GM23338 (cell line): ENCODE measurements at regions not wholly inside any gene's neighbourhood (a gene's known extent, or its start where the extent isn't known, plus 50 kb on each side); places are given as distances from the start of the nearest gene placed in this dataset.

Experiments
- ATAC-seq: fragments of 200-7000 bp; cut with Tn5 transposase; 3 replicates; pipeline ENCODE4 v1.9.1; 2020
- DNase-seq: peaks from one replicate; pipeline ENCODE4 v3.0.0-alpha.2; 2015; ENCODE audit warnings: low spot score
- H2AFZ ChIP-seq: fragments of 200-600 bp; sonication (generic); 2 replicates; pipeline ENCODE4 v1.8.0; 2016; ENCODE audit warnings: antibody characterized with exemption, mild to moderate bottlenecking, moderate library complexity
- H3F3A ChIP-seq: fragments of 200-600 bp; sonication (generic); replicated peaks from 2 replicates; pipeline ENCODE4 v1.8.0; 2017; ENCODE audit warnings: antibody characterized with exemption, mixed run types, low read depth
- H3K27ac ChIP-seq: fragments of 200-600 bp; sonication (generic); 2 replicates; pipeline ENCODE4 v1.6.1; 2016; ENCODE audit warnings: low read depth
- H3K27me3 ChIP-seq: fragments of 200-600 bp; sonication (generic); 2 replicates; pipeline ENCODE4 v1.8.0; 2016; ENCODE audit warnings: mild to moderate bottlenecking, mixed run types, moderate library complexity; ENCODE audit not compliant: insufficient read depth
- H3K36me3 ChIP-seq: fragments of 200-600 bp; sonication (generic); 2 replicates; pipeline ENCODE4 v1.8.0; 2016; ENCODE audit warnings: mild to moderate bottlenecking; ENCODE audit not compliant: insufficient read depth
- H3K4me1 ChIP-seq: fragments of 200-600 bp; sonication (generic); 2 replicates; pipeline ENCODE4 v1.8.0; 2016; ENCODE audit warnings: mild to moderate bottlenecking, moderate library complexity; ENCODE audit not compliant: insufficient read depth
- H3K4me2 ChIP-seq: fragments of 200-600 bp; sonication (generic); 2 replicates; pipeline ENCODE4 v1.7.1; 2017; ENCODE audit warnings: mixed run types
- H3K4me3 ChIP-seq: fragments of 200-600 bp; sonication (generic); 2 replicates; pipeline ENCODE4 v1.6.1; 2016; ENCODE audit warnings: mixed run types
- H3K79me2 ChIP-seq: fragments of 200-600 bp; sonication (generic); replicated peaks from 2 replicates; pipeline ENCODE4 v1.8.0; 2017; ENCODE audit warnings: mild to moderate bottlenecking; ENCODE audit not compliant: insufficient read depth
- H3K9me2 ChIP-seq: fragments of 200-600 bp; sonication (generic); 2 replicates; pipeline ENCODE4 v1.8.0; 2017; ENCODE audit not compliant: insufficient read depth
- H4K20me1 ChIP-seq: fragments of 200-600 bp; sonication (generic); replicated peaks from 2 replicates; pipeline ENCODE4 v1.8.0; 2017; ENCODE audit warnings: mild to moderate bottlenecking; ENCODE audit not compliant: insufficient read depth
- H3K27ac Mint-ChIP-seq: 2 replicates; pipeline ENCODE4 v1.8.0; 2020; ENCODE audit warnings: inconsistent platforms, mild to moderate bottlenecking, moderate library complexity, mixed read lengths
- H3K27me3 Mint-ChIP-seq: 3 replicates; pipeline ENCODE4 v1.8.0; 2022; ENCODE audit warnings: low read depth, mild to moderate bottlenecking, moderate library complexity, mixed read lengths, inconsistent platforms; ENCODE audit not compliant: insufficient read depth, poor library complexity
- H3K36me3 Mint-ChIP-seq: 3 replicates; pipeline ENCODE4 v1.8.0; 2021; ENCODE audit warnings: low read depth, mild to moderate bottlenecking, inconsistent platforms, moderate library complexity, mixed read lengths
- H3K4me1 Mint-ChIP-seq: 3 replicates; pipeline ENCODE4 v1.8.0; 2020; ENCODE audit warnings: mild to moderate bottlenecking, inconsistent platforms, mixed read lengths
- H3K4me3 Mint-ChIP-seq: 3 replicates; pipeline ENCODE4 v1.8.0; 2021; ENCODE audit warnings: moderate library complexity, mild to moderate bottlenecking, inconsistent platforms, mixed read lengths
- H3K9me3 Mint-ChIP-seq: 3 replicates; pipeline ENCODE4 v1.8.0; 2020; ENCODE audit warnings: moderate library complexity, mild to moderate bottlenecking, inconsistent platforms, mixed read lengths
- CREB1 ChIP-seq: fragments of 250-450 bp; sonication (Bioruptor Pico); IDR thresholded peaks from 2 replicates; pipeline ENCODE4 v1.5.0; 2020; ENCODE audit warnings: low read depth, mild to moderate bottlenecking, moderate library complexity
- CTCF ChIP-seq, 2 experiments: fragments of 200-600 bp in 1 of 2; sonication (generic) in 1 of 2; conservative IDR thresholded peaks; 2 replicates each; pipeline versions ENCODE4 v1.5.1 to v1.6.1; 2016 to 2017; ENCODE audit warnings: antibody characterized with exemption in 2 of 2, low read depth in 2 of 2, mild to moderate bottlenecking in 2 of 2, moderate library complexity in 1 of 2
- EZH2 ChIP-seq: fragments of 200-600 bp; sonication (generic); IDR thresholded peaks from one replicate; pipeline ENCODE4 v1.8.0; 2017; ENCODE audit warnings: antibody characterized with exemption, mild to moderate bottlenecking, low read depth; ENCODE audit not compliant: unreplicated experiment
- EZH2phosphoT487 ChIP-seq: fragments of 200-600 bp; sonication (generic); IDR thresholded peaks from one replicate; pipeline ENCODE4 v1.8.1; 2018; ENCODE audit warnings: antibody characterized with exemption; ENCODE audit not compliant: unreplicated experiment
- JUNB ChIP-seq: IDR thresholded peaks from one replicate; pipeline ENCODE4 v1.6.1; 2016; ENCODE audit warnings: antibody characterized with exemption; ENCODE audit not compliant: unreplicated experiment
- NANOG ChIP-seq: IDR thresholded peaks from 2 replicates; pipeline ENCODE4 v1.6.1; 2016; ENCODE audit warnings: antibody characterized with exemption, borderline replicate concordance
- POLR2AphosphoS5 ChIP-seq: IDR thresholded peaks from 2 replicates; pipeline ENCODE4 v1.6.1; 2016; ENCODE audit warnings: antibody characterized with exemption, low read depth
- REST ChIP-seq: IDR thresholded peaks from one replicate; pipeline ENCODE4 v1.6.1; 2018; ENCODE audit warnings: antibody characterized with exemption; ENCODE audit not compliant: unreplicated experiment
- ZNF331 ChIP-seq: fragments of 250-450 bp; sonication (Bioruptor Pico); IDR thresholded peaks from 2 replicates; pipeline ENCODE4 v1.5.0; 2020; ENCODE audit warnings: low read depth, mild to moderate bottlenecking, moderate library complexity
- ZNF462 ChIP-seq: fragments of 250-450 bp; sonication (Bioruptor Pico); IDR thresholded peaks from 2 replicates; pipeline ENCODE4 v1.5.0; 2020; ENCODE audit warnings: mild to moderate bottlenecking, moderate library complexity

DNA sequence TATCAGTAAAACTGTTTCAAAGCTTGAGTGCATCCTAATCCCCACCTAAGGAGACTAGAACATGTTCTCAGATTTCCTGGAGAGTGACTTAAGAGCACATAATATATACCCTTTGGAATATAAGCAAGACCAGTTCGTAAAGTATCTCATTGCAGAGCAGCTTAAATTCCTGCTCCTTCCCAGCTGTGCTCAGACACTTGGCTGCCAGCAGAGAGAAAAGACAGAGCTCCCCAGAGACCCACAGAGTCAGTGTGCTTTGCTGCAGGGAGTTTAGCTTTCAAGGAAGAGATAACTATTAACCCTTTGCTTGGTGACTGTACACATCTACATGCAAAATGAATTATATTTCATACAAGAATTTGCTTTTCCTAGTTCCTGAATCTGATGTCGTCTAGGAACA is 338.1 kb upstream of the ARHGEF26 start (continued):
- no peak for TF ChIP-seq REST
- TF ChIP-seq ZNF331 (CRISPR knock-in tag), result no peak
- TF ChIP-seq CTCF (conservative IDR thresholded peaks at IDR 0.05; ENCODE audit: low read depth in 2 of 2), result no peak
- TF ChIP-seq CREB1 (CRISPR knock-in tag), result no peak

GRCh38 chr3:153783741-153784480 is 337.3 kb upstream of the ARHGEF26 start:
- Histone ChIP-seq H4K20me1 (no peaks in the 10 kb centered on the region), H3K4me3 (no peak overlapping the region), H3K79me2 (no peaks in the 10 kb centered on the region), H3K9me2 (no peaks in the 10 kb centered on the region), H3K4me1 (no peaks in the 10 kb centered on the region), H2AFZ (peak overlapping the region; percentile 53; the same call in 1 of the 2 replicates), H3K27me3 (no peaks in the 10 kb centered on the region), H3F3A (no peaks in the 10 kb centered on the region), H3K4me2 (no peak overlapping the region), H3K36me3 (no peaks in the 10 kb centered on the region), H3K27ac (no peak overlapping the region)
- Mint-ChIP-seq H3K4me3 (no peak overlapping the region), H3K27me3 (no peaks in the 10 kb centered on the region), H3K9me3 (no peaks in the 10 kb centered on the region), H3K27ac (no peak overlapping the region), H3K4me1 (peaks cover 14% of the 10 kb centered on the region; the same call in 2 of the 3 replicates), H3K36me3 (no peaks in the 10 kb centered on the region)
- TF ChIP-seq POLR2AphosphoS5, result no peak
- no peak for TF ChIP-seq ZNF331 (CRISPR knock-in tag)
- no peak for TF ChIP-seq NANOG
- TF ChIP-seq CTCF (conservative IDR thresholded peaks at IDR 0.05; ENCODE audit: low read depth in 2 of 2), result no peak
- TF ChIP-seq EZH2, result no peak
- TF ChIP-seq EZH2phosphoT487, result no peak
- TF ChIP-seq ZNF462, result no peak
- TF ChIP-seq JUNB, result no peak
- ATAC-seq (no peak), DNase-seq (no peak)
